ENCODE measurements at regions not wholly inside any gene's neighbourhood (a gene's known extent, or its start where the extent isn't known, plus 50 kb on each side); places are given as distances from the start of the nearest gene placed in this dataset.

DNA sequence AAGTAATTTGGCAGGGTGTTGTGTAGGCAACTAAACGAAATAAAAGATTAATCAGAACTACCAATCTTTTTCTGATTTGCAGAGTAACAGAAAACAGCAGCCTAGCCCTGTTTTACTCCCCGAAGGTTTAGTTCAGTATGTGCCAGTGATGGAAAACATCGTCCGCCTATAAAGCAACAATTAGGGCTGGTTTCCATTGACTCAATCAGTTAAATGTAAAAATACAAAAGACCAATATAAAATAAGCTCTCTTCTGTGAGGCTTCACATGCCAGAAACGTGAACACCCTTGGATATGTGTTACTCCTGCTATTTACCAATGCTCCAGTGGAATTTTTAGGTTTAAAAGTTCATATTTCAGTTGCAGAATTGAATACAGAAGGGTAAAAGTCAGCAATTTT is 210.5 kb upstream of the RSPO3 start:
- no peak for TF ChIP-seq POLR2A (IDR thresholded peaks at IDR 0.05)
- TF ChIP-seq, protein P1, sequence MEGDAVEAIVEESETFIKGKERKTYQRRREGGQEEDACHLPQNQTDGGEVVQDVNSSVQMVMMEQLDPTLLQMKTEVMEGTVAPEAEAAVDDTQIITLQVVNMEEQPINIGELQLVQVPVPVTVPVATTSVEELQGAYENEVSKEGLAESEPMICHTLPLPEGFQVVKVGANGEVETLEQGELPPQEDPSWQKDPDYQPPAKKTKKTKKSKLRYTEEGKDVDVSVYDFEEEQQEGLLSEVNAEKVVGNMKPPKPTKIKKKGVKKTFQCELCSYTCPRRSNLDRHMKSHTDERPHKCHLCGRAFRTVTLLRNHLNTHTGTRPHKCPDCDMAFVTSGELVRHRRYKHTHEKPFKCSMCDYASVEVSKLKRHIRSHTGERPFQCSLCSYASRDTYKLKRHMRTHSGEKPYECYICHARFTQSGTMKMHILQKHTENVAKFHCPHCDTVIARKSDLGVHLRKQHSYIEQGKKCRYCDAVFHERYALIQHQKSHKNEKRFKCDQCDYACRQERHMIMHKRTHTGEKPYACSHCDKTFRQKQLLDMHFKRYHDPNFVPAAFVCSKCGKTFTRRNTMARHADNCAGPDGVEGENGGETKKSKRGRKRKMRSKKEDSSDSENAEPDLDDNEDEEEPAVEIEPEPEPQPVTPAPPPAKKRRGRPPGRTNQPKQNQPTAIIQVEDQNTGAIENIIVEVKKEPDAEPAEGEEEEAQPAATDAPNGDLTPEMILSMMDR (IDR thresholded peaks at IDR 0.05 in 8 of 11, conservative IDR thresholded peaks at IDR 0.05 in 3 of 11): no peak
- TF ChIP-seq POLR2AphosphoS5 (IDR thresholded peaks at IDR 0.05): no peak

All from spleen (tissue), 7 donors.